Stimulated activated CD8-positive, alpha-beta memory T cell treated with anti-CD3 and anti-CD28 coated beads, Interleukin-15, amount 100 ng/mL, for 4 hours (primary cell): ENCODE measurements at regions not wholly inside any gene's neighbourhood (a gene's known extent, or its start where the extent isn't known, plus 50 kb on each side); places are given as distances from the start of the nearest gene placed in this dataset.
"Not testable (repeated sequence)": the region's sequence is repeated elsewhere in the genome, so short reads cannot be mapped to it uniquely, and the experiment has no call there.

Experiments used
- DNase-seq, 2 donors: peaks; one replicate each; pipeline ENCODE4 v3.0.0-alpha.2; 2020; ENCODE audit warnings: low read depth in 2 of 2

- DNase-seq, result no peak
Observed at GRCh38 chr20:1845163-1845523, 50.1 kb upstream of the SIRPA start.

- DNase-seq, result no peak
Observed at GRCh38 chr20:1844325-1845162, 50.7 kb upstream of the SIRPA start.

- no peak for DNase-seq
Observed at GRCh38 chr20:1842281-1842680, 52.9 kb upstream of the SIRPA start.

GRCh38 chr20:1841554-1842140 lies 53.6 kb upstream of the SIRPA start:
- DNase-seq, result no peak

- DNase-seq, result no peak
Observed at GRCh38 chr20:1840817-1841553, 54.2 kb upstream of the SIRPA start.

- DNase-seq, result not testable (repeated sequence)
Observed at GRCh38 chr20:1839376-1840317, 55.6 kb upstream of the SIRPA start.

GRCh38 chr20:1838556-1839279 lies 56.5 kb upstream of the SIRPA start:
- no peak for DNase-seq

GRCh38 chr20:1835186-1836035 lies 59.8 kb upstream of the SIRPA start:
- DNase-seq, result no peak

GRCh38 chr20:1833728-1834726 lies 61.2 kb upstream of the SIRPA start:
- DNase-seq, result no peak

GRCh38 chr20:1833216-1833615 lies 62.0 kb upstream of the SIRPA start:
- DNase-seq, result no peak

GRCh38 chr20:1832634-1833033 lies 62.6 kb upstream of the SIRPA start:
- no peak for DNase-seq

- DNase-seq, result no peak
Observed at GRCh38 chr20:1831606-1832005, 63.6 kb upstream of the SIRPA start.

- DNase-seq, result no peak
Observed at GRCh38 chr20:1831096-1831495, 64.1 kb upstream of the SIRPA start.

GRCh38 chr20:1830240-1830639 lies 65.0 kb upstream of the SIRPA start:
- DNase-seq, result no peak

GRCh38 chr20:1829531-1829930 lies 65.7 kb upstream of the SIRPA start:
- no peak for DNase-seq

- no peak for DNase-seq
Observed at GRCh38 chr20:1828786-1829131, 66.4 kb upstream of the SIRPA start.

- no peak for DNase-seq
Observed at GRCh38 chr20:1827974-1828785, 67.0 kb upstream of the SIRPA start.

GRCh38 chr20:1827510-1827973 lies 67.7 kb upstream of the SIRPA start:
- DNase-seq, result no peak
